Cerebellar cortex (tissue), 1 donor: ENCODE measurements at regions not wholly inside any gene's neighbourhood (a gene's known extent, or its start where the extent isn't known, plus 50 kb on each side); places are given as distances from the start of the nearest gene placed in this dataset.
A peak's percentile ranks its signal among the peaks of the same experiment; 100 is the strongest.

Experiments
- DNase-seq: peaks from one replicate; pipeline ENCODE4 v3.0.0-alpha.2; 2015; ENCODE audit warnings: low spot score

DNA sequence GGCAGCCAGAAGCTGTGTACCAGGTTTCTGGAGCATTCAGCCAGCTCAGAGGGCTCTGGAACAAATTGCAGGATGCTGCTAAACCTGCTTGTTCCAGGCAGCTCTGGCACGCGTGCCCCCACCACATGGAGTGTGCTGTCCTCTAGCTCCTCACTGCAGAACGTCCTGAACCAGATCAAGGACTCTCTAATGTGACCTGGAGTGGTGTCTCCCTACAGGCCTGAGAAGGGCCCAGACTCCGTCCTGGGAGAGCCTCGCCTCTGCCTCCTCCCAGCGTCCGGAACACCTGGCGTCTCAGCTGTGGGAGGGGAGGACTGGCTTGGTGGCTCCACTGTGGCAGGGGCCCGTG lies 115.6 kb upstream of the GPC1 start:
- DNase-seq, result peak; percentile 75

DNA sequence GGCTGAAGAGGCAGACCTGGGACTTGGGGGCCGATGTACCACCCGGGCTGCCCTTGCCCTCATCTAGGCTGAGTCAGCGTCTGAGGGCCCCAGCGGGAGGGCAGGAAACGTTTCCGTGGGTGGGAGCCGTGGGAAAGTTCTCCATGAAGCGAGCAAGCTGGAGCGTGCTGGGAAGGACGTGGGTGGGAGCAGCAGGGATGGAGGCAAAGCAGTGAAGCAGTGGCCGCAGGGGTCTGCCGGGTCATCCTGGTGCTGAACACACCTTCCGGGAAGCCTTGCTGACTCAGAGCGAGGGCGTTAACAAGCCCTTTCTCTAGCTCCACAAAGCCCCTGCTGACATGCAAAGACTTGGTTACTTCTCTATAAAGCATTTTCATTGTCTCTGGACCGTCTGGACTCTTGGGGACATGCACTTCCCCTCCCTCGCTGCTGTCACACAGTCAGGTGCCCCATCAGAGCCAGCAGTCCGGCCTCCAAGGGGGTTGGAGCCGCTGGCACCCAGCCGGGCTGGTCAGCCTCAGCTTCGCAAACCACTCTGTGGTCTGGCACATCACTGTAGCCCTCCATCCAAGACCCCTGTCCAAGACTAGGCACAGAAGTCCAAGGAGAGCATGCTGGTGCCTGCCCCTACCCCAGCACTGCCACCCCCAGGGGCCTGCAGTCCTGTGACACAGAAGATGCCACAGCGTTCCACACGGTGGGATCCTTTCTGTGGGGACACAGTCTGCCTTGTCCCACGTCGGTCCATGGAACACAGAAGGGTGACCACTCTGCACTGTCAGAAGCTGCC lies 115.1 kb upstream of the GPC1 start:
- DNase-seq, result peak; percentile 35

DNA sequence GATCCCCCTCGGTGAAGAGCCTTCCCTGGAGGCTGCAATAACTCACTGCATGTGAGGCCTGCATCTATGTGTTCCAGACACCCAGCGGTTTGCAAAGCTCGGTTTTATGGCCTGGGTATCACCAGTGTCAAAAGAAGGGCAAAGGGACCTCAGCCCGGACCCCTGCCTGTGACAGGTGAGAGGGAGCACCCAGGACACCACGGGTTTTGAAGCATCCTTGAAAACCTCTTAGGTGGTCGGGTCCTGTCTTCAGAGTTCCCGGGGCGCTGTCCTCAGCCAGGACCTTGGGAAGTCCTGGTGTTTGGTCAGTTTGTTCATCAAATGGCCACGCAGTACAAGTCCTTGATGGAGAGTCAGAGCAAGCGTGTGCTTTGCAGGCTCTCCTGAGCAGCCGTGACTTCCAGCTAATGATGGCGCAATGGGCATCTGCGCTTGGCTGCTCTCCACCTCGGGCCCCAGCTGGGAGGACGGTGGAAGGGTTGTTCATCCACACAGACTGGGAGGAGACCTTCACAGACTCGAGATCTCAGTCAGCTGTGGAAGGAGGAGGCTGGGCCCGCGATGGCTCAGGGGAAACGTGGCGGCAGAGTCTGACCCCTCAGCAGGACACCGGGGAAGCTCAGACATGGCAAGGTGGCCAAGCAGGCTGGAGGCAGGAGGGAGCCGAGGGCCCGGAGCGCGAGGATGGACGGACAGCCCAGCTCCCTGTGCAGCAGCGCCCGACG lies 113.1 kb upstream of the GPC1 start:
- peak; percentile 39 for DNase-seq

GRCh38 chr2:240322991-240323390 lies 112.5 kb upstream of the GPC1 start:
- no peak for DNase-seq

- DNase-seq, result no peak
These were observed 111.7 kb upstream of the GPC1 start for GRCh38 chr2:240323601-240324291.

- no peak for DNase-seq
These were observed 111.0 kb upstream of the GPC1 start for GRCh38 chr2:240324312-240325015.

DNA sequence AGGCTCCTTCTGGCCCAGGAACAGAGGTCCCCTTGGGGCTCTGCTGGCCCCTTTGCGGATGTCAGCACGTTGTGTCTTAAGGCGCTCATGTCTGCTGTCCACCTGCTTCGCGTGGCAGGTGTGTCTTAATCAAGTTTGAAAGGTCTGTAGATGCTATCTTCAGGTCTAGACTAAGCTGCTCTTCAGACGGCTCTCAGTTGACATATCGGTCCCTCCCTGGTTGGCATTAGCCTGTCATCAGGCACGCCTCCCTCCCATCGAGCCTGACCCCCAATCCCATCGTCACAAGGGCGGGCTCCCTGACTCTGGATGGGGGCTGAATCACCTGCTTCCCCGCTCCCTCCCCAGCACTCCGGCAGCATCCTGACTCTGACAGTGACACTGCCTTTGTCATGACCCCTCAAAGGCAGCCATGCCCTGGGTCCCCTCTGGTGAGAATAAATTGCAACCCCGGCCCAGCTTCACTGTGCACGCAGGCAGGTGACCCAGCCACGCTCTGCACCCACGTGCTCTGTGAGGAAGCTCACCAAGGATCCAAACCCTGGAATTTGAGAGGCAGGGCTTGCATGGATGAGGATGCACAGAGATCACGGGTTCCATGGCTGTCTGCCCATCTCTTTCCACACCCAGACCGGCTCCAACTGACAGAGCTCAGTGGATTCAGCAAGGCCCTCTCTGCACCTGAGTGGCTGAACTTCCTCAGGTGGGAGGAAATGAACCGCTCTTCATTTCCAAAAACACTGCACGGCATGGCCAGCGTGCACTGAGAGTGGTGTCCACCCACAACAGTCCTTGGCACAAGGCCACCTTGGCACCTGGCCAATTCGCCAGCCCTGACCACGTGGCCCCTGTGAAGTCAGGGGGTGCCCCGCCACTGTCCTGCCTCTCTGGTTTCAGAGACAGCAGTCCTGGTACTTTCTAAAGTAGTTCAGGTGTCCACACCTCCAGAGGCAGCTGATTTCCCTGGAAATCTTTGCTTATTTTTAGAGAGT lies 110.2 kb upstream of the GPC1 start:
- DNase-seq, result no peak

DNA sequence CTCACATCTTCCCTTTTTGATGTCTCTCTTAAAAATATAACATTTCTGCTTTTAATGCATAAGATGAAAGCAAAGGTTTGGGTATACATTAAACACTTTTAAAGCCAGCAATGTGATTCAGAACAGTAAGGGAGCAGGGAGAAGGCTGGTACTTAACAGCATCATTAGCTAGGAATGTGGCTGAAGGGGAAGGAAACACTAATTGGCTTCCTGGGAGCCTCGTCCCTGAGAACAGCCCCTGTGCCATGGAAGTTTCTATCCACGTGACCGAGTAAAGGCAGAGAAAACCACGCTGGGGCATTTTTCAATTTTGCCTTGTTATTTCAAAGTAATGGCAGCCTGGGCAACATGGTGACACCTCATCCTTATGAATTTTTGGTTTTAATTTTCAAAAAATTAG lies 109.2 kb upstream of the GPC1 start:
- no peak for DNase-seq

DNA sequence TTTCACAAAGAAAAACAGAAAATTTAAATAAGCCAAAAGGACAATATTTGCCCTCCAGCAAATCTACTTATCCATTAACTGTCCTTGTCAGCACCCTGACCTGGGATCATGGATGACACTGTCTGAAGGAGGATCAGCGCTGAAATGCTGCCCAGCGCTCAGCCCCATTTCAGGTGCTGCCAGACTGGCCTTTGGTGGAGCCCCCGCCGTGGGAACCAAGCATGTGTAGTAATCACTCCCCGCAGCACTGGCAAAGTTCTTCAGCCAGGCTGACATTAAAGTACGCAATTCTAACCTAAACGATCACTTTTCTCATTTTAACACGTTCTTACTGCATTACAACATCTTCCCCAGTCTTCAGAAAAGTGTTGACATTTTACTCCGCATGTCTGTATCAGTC lies 108.6 kb upstream of the GPC1 start:
- no peak for DNase-seq

- no peak for DNase-seq
These were observed 107.9 kb upstream of the GPC1 start for GRCh38 chr2:240327566-240327965.

GRCh38 chr2:240328526-240328925 lies 106.9 kb upstream of the GPC1 start:
- DNase-seq, result no peak

GRCh38 chr2:240329116-240329665 lies 106.3 kb upstream of the GPC1 start:
- no peak for DNase-seq

GRCh38 chr2:240329778-240330177 lies 105.7 kb upstream of the GPC1 start:
- DNase-seq, result no peak

GRCh38 chr2:240333985-240334384 lies 101.5 kb upstream of the GPC1 start:
- DNase-seq, result no peak

DNA sequence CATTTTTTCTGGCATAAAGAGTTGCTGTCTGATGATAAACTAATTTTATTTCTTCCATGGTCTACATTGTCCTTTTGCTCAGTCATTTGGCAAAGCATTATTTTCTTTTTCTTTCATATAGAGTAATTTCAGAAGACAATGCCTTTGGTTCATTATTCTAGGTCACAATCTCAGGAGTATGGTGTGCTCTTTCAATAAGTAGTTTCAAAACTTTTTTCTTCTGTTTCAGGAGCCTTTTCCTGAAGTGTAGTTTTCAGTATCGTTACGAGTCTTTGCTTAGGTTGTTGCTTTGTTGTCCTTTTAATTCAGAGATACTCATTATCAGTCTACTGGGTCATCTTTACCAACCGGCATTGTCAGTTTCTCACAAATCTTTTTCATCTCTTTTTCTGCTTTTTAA lies 100.4 kb upstream of the GPC1 start:
- DNase-seq, result no peak

- DNase-seq, result no peak
These were observed 98.5 kb upstream of the GPC1 start for GRCh38 chr2:240336820-240337427.

- no peak for DNase-seq
These were observed 97.2 kb upstream of the GPC1 start for GRCh38 chr2:240338274-240338673.

- no peak for DNase-seq
These were observed 95.8 kb upstream of the GPC1 start for GRCh38 chr2:240339411-240340360.

- no peak for DNase-seq
These were observed 95.1 kb upstream of the GPC1 start for GRCh38 chr2:240340361-240340761.
